ENCODE measurements at regions not wholly inside any gene's neighbourhood (a gene's known extent, or its start where the extent isn't known, plus 50 kb on each side); places are given as distances from the start of the nearest gene placed in this dataset.

DNA sequence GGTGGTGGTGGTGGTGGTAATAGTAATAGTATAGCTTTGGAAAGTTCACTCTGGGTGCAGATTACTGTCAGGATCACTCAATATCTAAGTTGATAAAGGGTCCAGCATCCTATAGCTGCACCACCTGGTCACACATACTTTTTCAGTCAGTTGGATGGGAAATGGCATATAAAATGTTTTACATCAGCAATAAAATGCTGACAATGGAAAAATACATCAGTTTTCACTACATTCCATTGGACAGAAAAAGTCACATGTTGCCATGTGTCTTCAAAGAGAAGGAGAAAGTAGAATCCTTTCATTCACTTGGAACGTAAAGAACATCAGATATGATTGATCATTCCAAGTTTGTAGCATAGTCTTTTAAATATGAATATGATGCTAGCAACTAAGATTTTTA is 481.4 kb downstream of the SLITRK6 start:
- no peak overlapping the region for H3K4me3 ChIP-seq (ENCODE audit: low read depth, low read length)
- no peak for DNase-seq (ENCODE audit: low read depth)
- TF ChIP-seq, protein P1, sequence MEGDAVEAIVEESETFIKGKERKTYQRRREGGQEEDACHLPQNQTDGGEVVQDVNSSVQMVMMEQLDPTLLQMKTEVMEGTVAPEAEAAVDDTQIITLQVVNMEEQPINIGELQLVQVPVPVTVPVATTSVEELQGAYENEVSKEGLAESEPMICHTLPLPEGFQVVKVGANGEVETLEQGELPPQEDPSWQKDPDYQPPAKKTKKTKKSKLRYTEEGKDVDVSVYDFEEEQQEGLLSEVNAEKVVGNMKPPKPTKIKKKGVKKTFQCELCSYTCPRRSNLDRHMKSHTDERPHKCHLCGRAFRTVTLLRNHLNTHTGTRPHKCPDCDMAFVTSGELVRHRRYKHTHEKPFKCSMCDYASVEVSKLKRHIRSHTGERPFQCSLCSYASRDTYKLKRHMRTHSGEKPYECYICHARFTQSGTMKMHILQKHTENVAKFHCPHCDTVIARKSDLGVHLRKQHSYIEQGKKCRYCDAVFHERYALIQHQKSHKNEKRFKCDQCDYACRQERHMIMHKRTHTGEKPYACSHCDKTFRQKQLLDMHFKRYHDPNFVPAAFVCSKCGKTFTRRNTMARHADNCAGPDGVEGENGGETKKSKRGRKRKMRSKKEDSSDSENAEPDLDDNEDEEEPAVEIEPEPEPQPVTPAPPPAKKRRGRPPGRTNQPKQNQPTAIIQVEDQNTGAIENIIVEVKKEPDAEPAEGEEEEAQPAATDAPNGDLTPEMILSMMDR (IDR thresholded peaks at IDR 0.05; ENCODE audit: control insufficient read depth, extremely low read depth, insufficient read depth) = no peak

DNA sequence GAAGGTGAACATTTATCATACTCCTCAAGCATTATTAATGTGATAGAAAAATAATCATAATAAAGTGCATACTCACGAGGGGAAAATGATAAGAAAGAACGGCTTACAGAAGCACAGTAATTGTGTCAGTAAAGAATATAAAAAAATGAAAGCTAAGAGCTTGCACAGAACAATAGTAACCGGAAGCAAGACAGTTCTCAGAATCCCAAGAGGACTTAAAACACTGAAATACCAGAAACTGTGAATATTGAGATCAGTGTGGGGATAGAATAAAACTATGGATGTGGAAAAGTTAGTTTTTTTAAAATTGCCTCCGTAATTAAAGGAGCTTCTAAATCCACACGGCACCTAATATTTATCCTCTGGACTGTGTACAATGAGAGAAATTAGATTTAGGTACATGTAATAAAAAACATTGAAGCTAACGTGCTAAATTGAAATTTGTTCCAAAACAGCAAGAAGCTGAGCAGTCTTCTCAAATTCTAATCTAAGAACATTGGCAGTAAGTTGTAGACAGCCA is 482.7 kb downstream of the SLITRK6 start:
- TF ChIP-seq, protein P1 (IDR thresholded peaks at IDR 0.05; ENCODE audit: control insufficient read depth, extremely low read depth, insufficient read depth) = no peak
- H3K4me3 ChIP-seq (ENCODE audit: low read depth, low read length) = no peak overlapping the region
- no peak for DNase-seq (ENCODE audit: low read depth)

DNA sequence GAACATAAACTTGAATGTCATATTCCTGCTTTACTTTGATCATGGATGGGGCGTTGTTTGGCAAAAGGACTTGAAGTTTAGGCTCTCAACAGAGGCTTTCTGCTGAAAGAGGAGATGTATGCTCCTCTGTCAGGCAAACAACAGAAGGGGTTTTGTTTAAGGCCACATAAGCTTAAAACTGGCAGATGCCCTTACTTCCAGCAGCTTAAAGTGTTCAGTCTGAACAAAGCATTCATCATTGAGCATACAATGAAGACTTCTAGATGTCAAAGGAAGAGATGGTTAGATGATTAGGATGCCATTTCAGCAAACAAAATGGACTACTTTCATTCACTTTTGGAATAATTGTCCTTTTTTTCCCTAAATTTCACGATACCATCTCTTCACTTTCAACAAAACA is 484.5 kb downstream of the SLITRK6 start:
- no peak for DNase-seq (ENCODE audit: low read depth)

DNA sequence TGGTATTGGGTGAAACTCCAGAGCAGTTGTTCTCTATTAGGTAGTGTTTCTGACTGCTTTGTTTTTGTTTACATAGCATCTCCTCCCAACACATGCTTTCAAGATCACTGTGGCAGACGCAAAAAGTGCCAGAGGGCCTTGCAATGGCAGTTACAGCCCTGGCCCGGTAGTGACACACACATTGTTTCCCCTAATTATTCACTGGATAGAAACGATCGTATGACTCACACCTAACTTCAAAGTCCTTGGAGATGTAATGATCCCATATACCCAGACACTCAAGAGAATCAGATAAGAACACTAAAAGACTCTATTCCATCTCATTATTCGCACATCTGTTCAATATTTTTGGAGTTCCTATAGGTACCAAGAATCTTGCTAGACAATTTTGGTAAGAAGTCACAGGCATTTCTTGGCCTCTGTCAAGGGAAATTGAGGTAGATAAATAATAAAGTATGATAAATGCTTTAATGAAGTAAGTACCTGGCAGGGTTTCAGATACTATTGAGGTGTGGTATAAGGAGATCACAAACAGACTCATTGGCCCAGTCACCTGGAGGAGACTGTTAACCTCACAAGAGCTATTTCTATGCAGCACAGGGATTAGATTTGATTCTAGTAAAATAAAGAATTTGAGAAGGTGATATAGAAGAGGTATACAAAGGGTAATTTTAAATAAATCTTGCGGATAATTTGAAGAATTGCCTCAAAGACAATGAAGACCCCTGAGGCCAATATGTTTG is 485.3 kb downstream of the SLITRK6 start:
- no peak for DNase-seq (ENCODE audit: low read depth)
- no peak overlapping the region for H3K4me3 ChIP-seq (ENCODE audit: low read depth, low read length)
- TF ChIP-seq, protein P1 (IDR thresholded peaks at IDR 0.05; ENCODE audit: control insufficient read depth, extremely low read depth, insufficient read depth) = no peak

More for the DNA sequence above, 484.5 kb downstream of the SLITRK6 start:
- no peak overlapping the region for H3K4me3 ChIP-seq (ENCODE audit: low read depth, low read length)
- TF ChIP-seq, protein P1 (IDR thresholded peaks at IDR 0.05; ENCODE audit: control insufficient read depth, extremely low read depth, insufficient read depth) = no peak

DNA sequence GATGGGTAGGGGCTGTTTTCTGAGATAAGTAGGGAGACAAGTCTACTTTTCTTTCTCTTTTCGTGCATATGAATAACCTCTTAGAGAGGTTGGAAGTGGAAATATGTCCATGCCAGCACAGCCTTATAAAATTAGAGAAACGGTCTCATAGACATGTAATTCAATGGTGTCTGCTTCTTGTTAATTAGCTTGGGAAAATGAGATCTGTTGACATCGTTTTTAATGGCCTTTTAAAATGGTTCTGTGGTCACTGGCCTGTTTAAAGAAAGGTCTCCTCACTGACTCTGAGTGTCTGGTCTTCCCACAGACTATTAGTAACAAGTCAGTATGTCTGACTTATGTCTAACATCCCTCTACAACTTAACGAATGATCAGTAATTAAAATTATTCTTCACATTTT is 487.1 kb downstream of the SLITRK6 start:
- no peak overlapping the region for H3K4me3 ChIP-seq (ENCODE audit: low read depth, low read length)
- TF ChIP-seq, protein P1 (IDR thresholded peaks at IDR 0.05; ENCODE audit: control insufficient read depth, extremely low read depth, insufficient read depth) = no peak
- DNase-seq (ENCODE audit: low read depth) = no peak

DNA sequence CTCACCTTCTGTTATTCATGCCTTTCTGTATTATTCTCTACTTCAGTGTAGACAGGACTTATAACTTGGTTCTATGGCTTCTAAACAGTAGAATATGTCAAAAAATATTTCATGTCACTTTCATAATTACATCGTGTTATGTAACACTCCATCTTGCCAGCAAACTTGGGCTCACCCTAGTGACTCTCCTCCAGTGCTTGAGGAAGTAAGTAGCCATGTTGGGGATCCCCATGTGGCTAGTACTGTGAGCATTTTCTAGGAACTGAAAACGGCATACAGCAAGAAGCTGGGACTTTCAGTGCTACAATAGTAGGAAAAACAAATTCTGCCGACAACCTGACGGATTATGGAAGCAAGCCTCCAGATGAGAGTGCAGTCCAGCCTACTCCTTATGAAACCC is 495.6 kb downstream of the SLITRK6 start:
- no peak overlapping the region for H3K4me3 ChIP-seq (ENCODE audit: low read depth, low read length)
- TF ChIP-seq, protein P1 (IDR thresholded peaks at IDR 0.05; ENCODE audit: control insufficient read depth, extremely low read depth, insufficient read depth) = no peak
- DNase-seq (ENCODE audit: low read depth) = no peak

All from LNCaP clone FGC (cell line).